ENCODE measurements at regions not wholly inside any gene's neighbourhood (a gene's known extent, or its start where the extent isn't known, plus 50 kb on each side); places are given as distances from the start of the nearest gene placed in this dataset.
"Not testable (repeated sequence)": the region's sequence is repeated elsewhere in the genome, so short reads cannot be mapped to it uniquely, and the experiment has no call there.

- Histone ChIP-seq H3K4me1 (ENCODE audit: insufficient read depth, low read length) (no peaks in the 10 kb centered on the region), H3K9me3 (ENCODE audit: insufficient read depth, low read depth, low read length) (no peaks in the 10 kb centered on the region), H3K4me2 (ENCODE audit: low read length) (no peak overlapping the region), H3K9ac (ENCODE audit: low read length) (no peak overlapping the region), H3K4me3 (ENCODE audit: insufficient read depth, low read depth, low read length) (no peak overlapping the region), H3K27ac (ENCODE audit: low read depth, low read length) (no peak overlapping the region), H3K27me3 (ENCODE audit: insufficient read depth, low read length) (no peaks in the 10 kb centered on the region), H4K20me1 (ENCODE audit: insufficient read depth, low read length) (no peaks in the 10 kb centered on the region), H2AFZ (ENCODE audit: low read depth, low read length) (no peak overlapping the region), H3K79me2 (ENCODE audit: insufficient read depth, low read length) (no peaks in the 10 kb centered on the region), H3K36me3 (ENCODE audit: insufficient read depth, low read length) (no peaks in the 10 kb centered on the region)
- DNase-seq (ENCODE audit: low read depth) (no peak), FAIRE-seq (no peak)
- TF ChIP-seq EZH2 (IDR thresholded peaks at IDR 0.05; ENCODE audit: insufficient read depth, low read length) (no peak), CTCF (IDR thresholded peaks at IDR 0.05; ENCODE audit: insufficient read depth, low read depth, low read length) (no peak)
- Mint-ChIP-seq H3K9me3 (ENCODE audit: unreplicated experiment) (peaks cover 2% of the 10 kb centered on the region), H3K27ac (ENCODE audit: unreplicated experiment) (no peak overlapping the region), H3K4me3 (ENCODE audit: unreplicated experiment) (no peak overlapping the region), H3K4me1 (ENCODE audit: low read depth, unreplicated experiment) (no peaks in the 10 kb centered on the region), H3K36me3 (ENCODE audit: low read depth, unreplicated experiment) (no peaks in the 10 kb centered on the region), H3K27me3 (ENCODE audit: low read depth, unreplicated experiment) (peaks cover 6% of the 10 kb centered on the region)
Observed at GRCh38 chr1:230487773-230488428, 61.8 kb upstream of the PGBD5 start.

GRCh38 chr1:230476622-230477003 lies 50.5 kb upstream of the PGBD5 start:
- no peak for TF ChIP-seq CTCF (IDR thresholded peaks at IDR 0.05; ENCODE audit: insufficient read depth, low read depth, low read length)
- no peak for TF ChIP-seq EZH2 (IDR thresholded peaks at IDR 0.05; ENCODE audit: insufficient read depth, low read length)
- Mint-ChIP-seq H3K36me3 (ENCODE audit: low read depth, unreplicated experiment) (no peaks in the 10 kb centered on the region), H3K4me3 (ENCODE audit: unreplicated experiment) (no peak overlapping the region), H3K27me3 (ENCODE audit: low read depth, unreplicated experiment) (peaks cover 8% of the 10 kb centered on the region), H3K4me1 (ENCODE audit: low read depth, unreplicated experiment) (no peaks in the 10 kb centered on the region), H3K27ac (ENCODE audit: unreplicated experiment) (no peak overlapping the region), H3K9me3 (ENCODE audit: unreplicated experiment) (peaks cover 3% of the 10 kb centered on the region)
- Histone ChIP-seq H3K36me3 (ENCODE audit: insufficient read depth, low read length) (no peaks in the 10 kb centered on the region), H4K20me1 (ENCODE audit: insufficient read depth, low read length) (no peaks in the 10 kb centered on the region), H3K27me3 (ENCODE audit: insufficient read depth, low read length) (no peaks in the 10 kb centered on the region), H3K9ac (ENCODE audit: low read length) (no peak overlapping the region), H3K4me3 (ENCODE audit: insufficient read depth, low read depth, low read length) (no peak overlapping the region), H3K79me2 (ENCODE audit: insufficient read depth, low read length) (no peaks in the 10 kb centered on the region), H3K4me1 (ENCODE audit: insufficient read depth, low read length) (no peaks in the 10 kb centered on the region), H3K9me3 (ENCODE audit: insufficient read depth, low read depth, low read length) (no peaks in the 10 kb centered on the region), H2AFZ (ENCODE audit: low read depth, low read length) (no peak overlapping the region), H3K4me2 (ENCODE audit: low read length) (no peak overlapping the region), H3K27ac (ENCODE audit: low read depth, low read length) (no peak overlapping the region)
- DNase-seq (ENCODE audit: low read depth) = no peak
- FAIRE-seq = no peak

- H3K79me2 ChIP-seq (ENCODE audit: insufficient read depth, low read length); H3K4me3 Mint-ChIP-seq (ENCODE audit: unreplicated experiment); H3K27me3 ChIP-seq (ENCODE audit: insufficient read depth, low read length); H3K4me1 ChIP-seq (ENCODE audit: insufficient read depth, low read length); H3K4me1 Mint-ChIP-seq (ENCODE audit: low read depth, unreplicated experiment); FAIRE-seq; H3K9me3 ChIP-seq (ENCODE audit: insufficient read depth, low read depth, low read length); H3K4me2 ChIP-seq (ENCODE audit: low read length); H3K27ac Mint-ChIP-seq (ENCODE audit: unreplicated experiment); H4K20me1 ChIP-seq (ENCODE audit: insufficient read depth, low read length); H3K36me3 ChIP-seq (ENCODE audit: insufficient read depth, low read length); DNase-seq (ENCODE audit: low read depth); H3K27me3 Mint-ChIP-seq (ENCODE audit: low read depth, unreplicated experiment); H3K27ac ChIP-seq (ENCODE audit: low read depth, low read length); H3K9ac ChIP-seq (ENCODE audit: low read length); H2AFZ ChIP-seq (ENCODE audit: low read depth, low read length); H3K4me3 ChIP-seq (ENCODE audit: insufficient read depth, low read depth, low read length); H3K9me3 Mint-ChIP-seq (ENCODE audit: unreplicated experiment); H3K36me3 Mint-ChIP-seq (ENCODE audit: low read depth, unreplicated experiment): not testable (repeated sequence)
Observed at GRCh38 chr1:230475856-230476621, 49.9 kb upstream of the PGBD5 start.
